ENCODE measurements at regions not wholly inside any gene's neighbourhood (a gene's known extent, or its start where the extent isn't known, plus 50 kb on each side); places are given as distances from the start of the nearest gene placed in this dataset.

DNA sequence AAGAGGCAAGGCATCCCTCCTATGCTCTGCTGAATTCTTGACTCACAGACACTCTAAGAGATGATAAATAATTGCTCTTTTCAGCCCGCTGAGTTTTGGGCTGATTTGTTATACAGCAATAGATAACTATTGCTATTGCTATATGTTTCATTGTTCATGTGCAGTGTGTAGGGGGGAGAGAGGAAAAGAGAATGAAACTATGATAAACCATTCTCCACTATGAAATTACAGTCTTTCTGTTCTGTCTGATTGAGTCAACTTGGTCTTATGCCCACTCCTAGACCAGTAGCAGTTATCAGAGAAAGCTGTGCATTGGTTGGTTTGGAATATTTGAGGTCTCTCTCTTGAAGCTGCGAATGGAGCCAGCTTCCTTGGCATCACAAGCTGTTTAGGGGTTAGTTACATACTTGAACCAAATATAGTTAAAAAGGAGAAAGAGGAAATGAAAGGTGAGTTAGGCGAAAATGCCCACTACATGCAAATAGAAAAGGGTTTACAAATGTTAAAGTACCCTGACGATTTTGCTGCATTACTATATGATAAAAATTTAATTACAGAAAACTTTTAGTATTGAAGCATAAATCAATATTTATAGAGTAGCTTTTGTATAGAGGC lies 136.3 kb upstream of the ACTBL2 start:
- no peak for TF ChIP-seq EZH2 (IDR thresholded peaks at IDR 0.05; ENCODE audit: low read length, unreplicated experiment)
- TF ChIP-seq EZH2phosphoT487 (IDR thresholded peaks at IDR 0.05; ENCODE audit: borderline replicate concordance, low read length), result no peak
- TF ChIP-seq, protein P1, sequence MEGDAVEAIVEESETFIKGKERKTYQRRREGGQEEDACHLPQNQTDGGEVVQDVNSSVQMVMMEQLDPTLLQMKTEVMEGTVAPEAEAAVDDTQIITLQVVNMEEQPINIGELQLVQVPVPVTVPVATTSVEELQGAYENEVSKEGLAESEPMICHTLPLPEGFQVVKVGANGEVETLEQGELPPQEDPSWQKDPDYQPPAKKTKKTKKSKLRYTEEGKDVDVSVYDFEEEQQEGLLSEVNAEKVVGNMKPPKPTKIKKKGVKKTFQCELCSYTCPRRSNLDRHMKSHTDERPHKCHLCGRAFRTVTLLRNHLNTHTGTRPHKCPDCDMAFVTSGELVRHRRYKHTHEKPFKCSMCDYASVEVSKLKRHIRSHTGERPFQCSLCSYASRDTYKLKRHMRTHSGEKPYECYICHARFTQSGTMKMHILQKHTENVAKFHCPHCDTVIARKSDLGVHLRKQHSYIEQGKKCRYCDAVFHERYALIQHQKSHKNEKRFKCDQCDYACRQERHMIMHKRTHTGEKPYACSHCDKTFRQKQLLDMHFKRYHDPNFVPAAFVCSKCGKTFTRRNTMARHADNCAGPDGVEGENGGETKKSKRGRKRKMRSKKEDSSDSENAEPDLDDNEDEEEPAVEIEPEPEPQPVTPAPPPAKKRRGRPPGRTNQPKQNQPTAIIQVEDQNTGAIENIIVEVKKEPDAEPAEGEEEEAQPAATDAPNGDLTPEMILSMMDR (conservative IDR thresholded peaks at IDR 0.05; ENCODE audit: low read depth, low read length), result no peak

Data from PC-3 (cell line).